Endothelial cell of umbilical vein (primary cell): ENCODE measurements at regions not wholly inside any gene's neighbourhood (a gene's known extent, or its start where the extent isn't known, plus 50 kb on each side); places are given as distances from the start of the nearest gene placed in this dataset.
A peak's percentile ranks its signal among the peaks of the same experiment; 100 is the strongest.

Experiments
- GATA2 ChIP-seq: IDR thresholded peaks from 2 replicates; pipeline ENCODE4 v1.7.0; 2011; ENCODE audit warnings: low read depth, mild to moderate bottlenecking, moderate library complexity, mixed read lengths, low read length; ENCODE audit not compliant: insufficient read length, insufficient read depth
- POLR2A ChIP-seq: IDR thresholded peaks from 2 replicates; pipeline ENCODE4 v1.6.1; 2012; ENCODE audit warnings: low read depth, mild to moderate bottlenecking, control low read depth, low read length
- TF ChIP-seq, protein P1 (sequence below), 2 donors: IDR thresholded peaks; 1 replicate in 1 of 2; 2 replicates in 1 of 2; pipeline ENCODE4 v1.5.1; 2011; ENCODE audit warnings: low read length in 2 of 2, mild to moderate bottlenecking in 2 of 2, moderate library complexity in 2 of 2, control low read depth in 1 of 2, inconsistent platforms in 1 of 2, low read depth in 1 of 2; ENCODE audit not compliant: insufficient read depth in 1 of 2; ENCODE audit errors: extremely low read depth in 1 of 2
- TF ChIP-seq, protein P2 (sequence below): IDR thresholded peaks from 2 replicates; pipeline ENCODE4 v1.6.1; 2011; ENCODE audit not compliant: insufficient read depth, insufficient read length

DNA sequence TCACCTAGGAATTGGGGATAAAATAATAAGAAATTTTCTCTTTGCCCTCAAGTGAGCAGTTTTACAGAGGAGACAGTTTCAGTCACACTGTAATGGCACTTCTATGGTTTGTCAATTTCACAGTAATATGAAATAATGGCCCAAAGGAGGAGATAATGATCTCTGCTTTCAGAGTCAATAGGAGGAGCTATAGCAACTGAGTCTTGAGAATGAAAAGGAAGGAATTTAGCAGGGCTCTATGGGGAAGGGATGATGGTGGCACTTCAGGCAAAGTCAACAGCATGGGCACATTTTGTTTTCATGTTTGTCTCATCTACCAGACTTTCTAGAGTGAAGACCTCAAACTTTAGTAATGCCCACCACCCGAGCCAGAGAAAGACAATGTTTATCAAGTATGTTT lies 138.3 kb upstream of the HMGN3 start:
- TF ChIP-seq POLR2A = no peak
- TF ChIP-seq, protein P1, sequence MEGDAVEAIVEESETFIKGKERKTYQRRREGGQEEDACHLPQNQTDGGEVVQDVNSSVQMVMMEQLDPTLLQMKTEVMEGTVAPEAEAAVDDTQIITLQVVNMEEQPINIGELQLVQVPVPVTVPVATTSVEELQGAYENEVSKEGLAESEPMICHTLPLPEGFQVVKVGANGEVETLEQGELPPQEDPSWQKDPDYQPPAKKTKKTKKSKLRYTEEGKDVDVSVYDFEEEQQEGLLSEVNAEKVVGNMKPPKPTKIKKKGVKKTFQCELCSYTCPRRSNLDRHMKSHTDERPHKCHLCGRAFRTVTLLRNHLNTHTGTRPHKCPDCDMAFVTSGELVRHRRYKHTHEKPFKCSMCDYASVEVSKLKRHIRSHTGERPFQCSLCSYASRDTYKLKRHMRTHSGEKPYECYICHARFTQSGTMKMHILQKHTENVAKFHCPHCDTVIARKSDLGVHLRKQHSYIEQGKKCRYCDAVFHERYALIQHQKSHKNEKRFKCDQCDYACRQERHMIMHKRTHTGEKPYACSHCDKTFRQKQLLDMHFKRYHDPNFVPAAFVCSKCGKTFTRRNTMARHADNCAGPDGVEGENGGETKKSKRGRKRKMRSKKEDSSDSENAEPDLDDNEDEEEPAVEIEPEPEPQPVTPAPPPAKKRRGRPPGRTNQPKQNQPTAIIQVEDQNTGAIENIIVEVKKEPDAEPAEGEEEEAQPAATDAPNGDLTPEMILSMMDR (IDR thresholded peaks at IDR 0.05; ENCODE audit: extremely low read depth in 1 of 2, insufficient read depth in 1 of 2, low read depth in 1 of 2, low read length in 2 of 2) = no peak
- TF ChIP-seq, protein P2, sequence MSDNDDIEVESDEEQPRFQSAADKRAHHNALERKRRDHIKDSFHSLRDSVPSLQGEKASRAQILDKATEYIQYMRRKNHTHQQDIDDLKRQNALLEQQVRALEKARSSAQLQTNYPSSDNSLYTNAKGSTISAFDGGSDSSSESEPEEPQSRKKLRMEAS = no peak
- TF ChIP-seq GATA2 = peak; percentile 52
